GM11168 (cell line): ENCODE measurements at regions not wholly inside any gene's neighbourhood (a gene's known extent, or its start where the extent isn't known, plus 50 kb on each side); places are given as distances from the start of the nearest gene placed in this dataset.

Experiments used
- in situ Hi-C: fragments of 300-500 bp; cut with MboI; formaldehyde crosslinking; loops from one replicate; pipeline ENCODE4 v1.12.0; 2022; ENCODE audit warnings: low sequenced_read_pairs; ENCODE audit not compliant: unreplicated experiment

DNA sequence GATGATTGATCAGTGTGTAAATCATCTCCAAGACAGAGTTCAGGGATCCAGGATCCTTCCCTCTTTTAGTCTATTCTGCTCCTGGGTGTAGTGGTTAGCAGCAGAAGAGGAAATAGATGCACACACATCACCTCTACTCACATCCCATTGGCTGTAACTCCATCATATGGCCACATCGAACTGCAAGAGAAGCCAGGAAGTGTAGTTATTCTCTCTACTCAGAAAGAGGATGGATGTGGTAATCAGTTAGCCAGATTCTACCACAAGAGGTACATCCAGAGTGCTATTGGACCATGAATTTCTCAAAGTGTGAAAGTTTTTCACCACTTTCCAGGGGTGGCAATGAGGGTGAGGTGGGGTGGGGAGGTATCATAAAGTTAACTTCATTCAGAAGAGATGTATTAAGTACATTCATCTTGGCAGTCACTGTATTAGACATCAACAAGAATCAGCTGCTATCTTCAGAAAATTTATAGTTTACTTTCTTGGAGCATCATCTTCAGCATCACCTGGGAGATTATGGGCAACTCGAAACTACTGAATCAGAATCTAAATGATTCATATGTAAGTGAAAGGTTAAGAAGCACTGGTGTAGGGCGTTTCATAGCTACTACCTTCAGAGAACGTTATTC lies 60.6 kb upstream of the GAP43 start:
- in situ Hi-C loops = no loop called here

DNA sequence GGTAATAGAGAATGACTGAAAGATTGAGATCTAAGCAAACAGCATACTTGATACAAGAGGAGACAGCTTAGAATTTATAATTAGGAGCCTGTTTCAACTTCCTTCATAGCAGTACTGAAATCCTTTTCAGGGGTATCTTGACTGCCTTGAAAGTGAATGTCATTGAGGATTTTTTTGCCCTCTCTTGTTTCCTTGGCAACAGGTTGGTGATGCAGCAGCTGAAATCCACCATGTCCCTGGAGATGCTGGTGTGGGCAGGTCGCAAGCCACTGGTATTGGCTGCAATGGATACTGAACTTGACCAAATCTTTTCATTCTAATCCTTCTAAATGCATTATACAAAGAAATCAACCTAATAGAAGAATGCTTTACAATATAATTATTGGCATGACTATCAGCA lies 59.3 kb upstream of the GAP43 start:
- in situ Hi-C loops = no loop called here

- in situ Hi-C loops = no loop called here
Measured at GRCh38 chr3:115571413-115571812, 51.9 kb upstream of the GAP43 start.
